AG09319 (cell line): ENCODE measurements at regions not wholly inside any gene's neighbourhood (a gene's known extent, or its start where the extent isn't known, plus 50 kb on each side); places are given as distances from the start of the nearest gene placed in this dataset.

Source experiments
- DNase-seq: peaks from one replicate; pipeline ENCODE4 v3.0.0-alpha.2; 2010; ENCODE audit warnings: low read depth; ENCODE audit errors: extremely low read depth
- CTCF ChIP-seq: IDR thresholded peaks from 2 replicates; pipeline ENCODE4 v1.5.1; 2011; ENCODE audit warnings: low read depth, mild to moderate bottlenecking, inconsistent platforms, low read length, moderate library complexity

GRCh38 chr1:214847071-214847810 lies 235.3 kb upstream of the KCNK2 start:
- no peak for DNase-seq
- no peak for TF ChIP-seq CTCF

GRCh38 chr1:214848101-214848500 lies 234.4 kb upstream of the KCNK2 start:
- no peak for DNase-seq

DNA sequence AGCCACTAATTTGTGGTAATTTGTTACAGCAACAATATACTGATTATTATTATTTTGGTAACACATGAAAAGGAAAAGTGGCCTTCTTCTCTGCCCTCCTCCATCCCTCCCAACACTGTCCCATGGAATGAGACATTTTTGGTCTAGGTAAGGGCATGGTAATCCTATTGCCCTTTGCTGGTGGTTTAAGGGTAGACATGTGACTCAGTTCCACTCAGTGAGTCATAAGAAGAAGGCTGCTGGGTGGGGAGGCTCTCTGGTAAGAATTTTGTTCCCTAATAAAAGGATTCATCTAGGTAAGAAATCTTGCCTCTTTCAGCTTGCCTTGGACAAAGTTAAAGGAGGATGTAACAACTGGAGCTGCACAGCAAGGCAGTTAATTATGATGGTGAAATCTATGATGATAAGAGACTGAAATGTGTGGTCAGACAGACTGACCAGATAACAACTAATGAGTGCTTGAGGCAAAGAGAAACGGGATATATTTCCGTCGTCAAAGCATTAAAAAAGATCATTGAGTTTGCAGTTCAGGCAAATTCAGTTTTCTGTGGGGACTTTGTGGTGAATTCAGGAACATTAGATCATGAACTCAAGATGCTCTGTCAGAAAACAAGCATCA lies 232.0 kb upstream of the KCNK2 start:
- no peak for TF ChIP-seq CTCF
- DNase-seq = no peak

More at GRCh38 chr1:214848101-214848500, 234.4 kb upstream of the KCNK2 start:
- TF ChIP-seq CTCF = no peak

DNA sequence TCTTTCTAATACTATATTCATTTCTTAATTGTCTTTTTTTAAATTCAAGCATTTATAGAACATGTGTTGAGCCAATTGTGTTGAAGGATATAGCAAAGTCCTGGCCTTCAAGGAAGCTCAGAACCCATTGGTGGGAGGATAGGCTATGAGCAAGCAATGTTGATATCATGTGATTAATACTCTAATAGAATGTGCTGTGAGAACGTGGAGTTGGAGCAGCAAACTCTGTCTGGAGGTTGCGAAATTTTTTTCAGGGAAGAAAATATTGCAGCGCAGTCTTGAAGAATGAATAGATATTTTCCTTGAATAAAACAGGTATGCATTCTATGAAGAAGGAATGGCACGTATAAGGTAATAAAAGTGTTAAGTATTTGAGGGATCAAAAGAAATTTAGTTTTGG lies 229.2 kb upstream of the KCNK2 start:
- TF ChIP-seq CTCF = no peak
- DNase-seq = no peak

DNA sequence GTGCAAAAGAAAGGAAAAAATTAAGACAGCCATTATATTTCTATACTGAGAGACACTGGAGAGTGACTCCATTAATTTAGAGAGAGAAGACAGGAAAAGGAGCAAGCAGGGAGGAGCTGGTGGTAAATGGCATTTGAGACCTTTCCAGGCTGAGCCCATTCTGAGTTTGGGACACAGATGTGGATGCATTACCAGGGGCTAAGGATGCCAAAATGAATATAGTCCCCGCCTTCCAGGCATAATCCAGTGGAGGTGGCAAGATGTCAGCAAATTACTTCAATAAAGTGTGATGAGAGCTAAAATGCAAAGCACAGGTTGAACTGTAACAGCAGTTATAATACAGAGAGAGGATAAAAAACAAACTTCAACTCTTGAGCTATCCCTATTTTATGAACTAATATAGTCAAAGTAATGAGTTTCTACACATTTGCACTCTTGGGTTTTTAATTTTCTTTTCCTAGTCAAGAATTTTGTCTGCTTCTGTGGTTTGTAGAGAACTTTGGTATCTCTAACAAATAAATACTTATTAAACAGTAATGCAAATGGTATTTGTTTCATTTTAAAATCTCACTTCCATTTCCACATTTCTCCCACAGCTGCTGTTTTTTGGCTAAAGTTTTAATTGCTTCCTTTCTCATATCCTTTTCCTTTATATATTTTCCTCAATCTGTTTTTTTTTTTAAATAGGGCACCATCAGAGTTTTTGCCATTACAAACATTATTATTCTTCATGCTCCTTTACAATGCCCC lies 228.2 kb upstream of the KCNK2 start:
- no peak for DNase-seq
- no peak for TF ChIP-seq CTCF

DNA sequence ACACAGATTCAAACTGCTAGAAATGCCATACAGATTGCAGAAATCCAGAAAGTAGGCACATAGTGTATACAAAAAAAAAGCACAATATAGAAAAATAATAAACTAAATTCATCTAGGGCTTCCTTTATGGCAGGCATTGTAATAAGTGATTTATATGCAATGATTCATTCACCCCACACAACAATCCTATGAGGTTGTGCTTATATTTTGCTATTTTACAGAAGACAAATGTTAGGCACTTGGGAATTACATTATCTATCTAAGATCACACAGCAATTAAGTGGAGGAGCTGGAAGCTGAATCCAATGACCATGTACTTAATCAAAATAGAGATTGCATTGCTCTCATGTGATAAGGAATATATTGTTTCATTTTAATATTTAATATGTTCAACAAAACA lies 225.7 kb upstream of the KCNK2 start:
- no peak for DNase-seq
- TF ChIP-seq CTCF = no peak

- no peak for TF ChIP-seq CTCF
These were observed 224.8 kb upstream of the KCNK2 start for GRCh38 chr1:214857716-214858115.

More at GRCh38 chr1:214857716-214858115, 224.8 kb upstream of the KCNK2 start:
- peak; percentile 52 for DNase-seq
